SK-N-SH (cell line): ENCODE measurements at regions not wholly inside any gene's neighbourhood (a gene's known extent, or its start where the extent isn't known, plus 50 kb on each side); places are given as distances from the start of the nearest gene placed in this dataset.

Source experiments
- CTCF ChIA-PET: fragments of 300-600, 350-600 bp; formaldehyde crosslinking; extraction: SDS; loops from one replicate; lab custom pipeline; 2021; lab: Yijun Ruan, JAX
- POLR2A ChIA-PET: fragments of 350-600 bp; sonication (Branson Sonifier 250); formaldehyde crosslinking; extraction: SDS; loops from one replicate; lab custom pipeline; 2020; ENCODE audit warnings: antibody characterized with exemption, inconsistent platforms; lab: Yijun Ruan, JAX
- DNase-seq: peaks from one replicate; pipeline ENCODE4 v3.0.0; 2012
- H2AFZ ChIP-seq: fragments of 200-600 bp; sonication (generic); 2 replicates; pipeline ENCODE4 v1.8.1; 2016; ENCODE audit warnings: antibody characterized with exemption, mild to moderate bottlenecking, low read depth
- H3F3A ChIP-seq: fragments of 200-600 bp; sonication (generic); replicated peaks from 2 replicates; pipeline ENCODE3; 2016; ENCODE audit warnings: antibody characterized with exemption, mild to moderate bottlenecking; ENCODE audit not compliant: insufficient read depth
- H3K27ac ChIP-seq, 2 experiments: fragments of 200-500 bp in 1 of 2; fragments of 200-600 bp in 1 of 2; sonication (Bioruptor generic) in 1 of 2; sonication (generic), shearing (Covaris generic) in 1 of 2; 2 replicates each; pipeline versions ENCODE4 v1.5.1 to v1.6.1; 2014 to 2016; ENCODE audit warnings: low read depth in 2 of 2, inconsistent platforms in 1 of 2, low read length in 1 of 2, mild to moderate bottlenecking in 1 of 2, mixed read lengths in 1 of 2
- H3K27me3 ChIP-seq: fragments of 200-600 bp; sonication (generic), shearing (Covaris generic); 2 replicates; pipeline ENCODE4 v1.6.1; 2016; ENCODE audit warnings: mixed run types; ENCODE audit not compliant: insufficient read depth
- H3K36me3 ChIP-seq, 2 experiments: fragments of 200-500 bp in 1 of 2; fragments of 200-600 bp in 1 of 2; sonication (Bioruptor generic) in 1 of 2; sonication (generic) in 1 of 2; replicated peaks in 1 of 2; 2 replicates each; pipeline versions ENCODE3 to v1.5.1; 2014 to 2016; ENCODE audit warnings: low read length in 1 of 2, mild to moderate bottlenecking in 1 of 2; ENCODE audit not compliant: insufficient read depth in 2 of 2, control insufficient read depth in 1 of 2
- H3K4me1 ChIP-seq, 2 experiments: fragments of 200-500 bp in 1 of 2; fragments of 200-600 bp in 1 of 2; sonication (Bioruptor generic) in 1 of 2; sonication (generic), shearing (Covaris generic) in 1 of 2; 2 replicates each; pipeline versions ENCODE4 v1.5.1 to v1.6.1; 2014 to 2016; ENCODE audit warnings: low read depth in 1 of 2, low read length in 1 of 2, mixed run types in 1 of 2; ENCODE audit not compliant: insufficient read depth in 2 of 2, control insufficient read depth in 1 of 2
- H3K4me2 ChIP-seq: fragments of 200-600 bp; sonication (generic), shearing (Covaris generic); 2 replicates; pipeline ENCODE4 v1.6.1; 2017; ENCODE audit warnings: mixed run types
- H3K4me3 ChIP-seq, 2 experiments: fragments of 200-500 bp in 1 of 2; fragments of 200-600 bp in 1 of 2; sonication (Bioruptor generic) in 1 of 2; sonication (generic), shearing (Covaris generic) in 1 of 2; 2 replicates each; pipeline versions ENCODE4 v1.5.1 to v1.8.1; 2014 to 2016; ENCODE audit warnings: low read depth in 2 of 2, inconsistent platforms in 1 of 2, low read length in 1 of 2, mild to moderate bottlenecking in 1 of 2, mixed read lengths in 1 of 2, moderate library complexity in 1 of 2
- H3K79me2 ChIP-seq: fragments of 200-600 bp; sonication (generic); 2 replicates; pipeline ENCODE4 v1.8.1; 2017; ENCODE audit warnings: mild to moderate bottlenecking; ENCODE audit not compliant: insufficient read depth
- H3K9ac ChIP-seq: fragments of 200-600 bp; sonication (generic); 2 replicates; pipeline ENCODE4 v1.6.1; 2017; ENCODE audit warnings: mixed run types
- H3K9me2 ChIP-seq: fragments of 200-600 bp; sonication (generic); 2 replicates; pipeline ENCODE4 v1.6.1; 2017; ENCODE audit warnings: mixed run types
- H3K9me3 ChIP-seq: fragments of 200-600 bp; sonication (generic); 2 replicates; pipeline ENCODE4 v1.6.1; 2017; ENCODE audit warnings: mixed run types, mild to moderate bottlenecking, moderate library complexity
- H4K20me1 ChIP-seq: fragments of 200-600 bp; sonication (generic); 2 replicates; pipeline ENCODE4 v1.6.1; 2017; ENCODE audit warnings: mild to moderate bottlenecking, mixed run types; ENCODE audit not compliant: insufficient read depth
- CHD2 ChIP-seq: fragments of 150-350 bp; IDR thresholded peaks from 2 replicates; pipeline ENCODE4 v1.6.1; 2018; ENCODE audit warnings: low read length; ENCODE audit not compliant: partially characterized antibody
- ELF1 ChIP-seq: IDR thresholded peaks from 2 replicates; pipeline ENCODE4 v1.4.0; 2012
- EP300 ChIP-seq, 2 experiments: IDR thresholded peaks; 2 replicates each; pipeline versions ENCODE4 v1.4.0 to v1.6.1; 2012; ENCODE audit warnings: borderline replicate concordance in 1 of 2, low read depth in 1 of 2, low read length in 1 of 2
- FOSL2 ChIP-seq: IDR thresholded peaks from 2 replicates; pipeline ENCODE4 v1.4.0; 2012; ENCODE audit warnings: low read depth, mild to moderate bottlenecking, moderate library complexity, borderline replicate concordance
- FOXM1 ChIP-seq: IDR thresholded peaks from 2 replicates; pipeline ENCODE4 v1.4.0; 2012; ENCODE audit warnings: low read depth, mild to moderate bottlenecking
- MEF2A ChIP-seq: IDR thresholded peaks from 2 replicates; pipeline ENCODE4 v1.4.0; 2012; ENCODE audit warnings: low read depth, borderline replicate concordance
- MXI1 ChIP-seq: IDR thresholded peaks from 2 replicates; pipeline ENCODE4 v1.6.1; 2012; ENCODE audit warnings: mild to moderate bottlenecking, low read depth, low read length, improper control_type of control experiment
- RAD21 ChIP-seq: IDR thresholded peaks from 2 replicates; pipeline ENCODE4 v1.6.1; 2012; ENCODE audit warnings: mild to moderate bottlenecking, low read length
- RXRA ChIP-seq: IDR thresholded peaks from 2 replicates; pipeline ENCODE4 v1.4.0; 2012; ENCODE audit warnings: low read depth, mild to moderate bottlenecking, borderline replicate concordance
- TAF1 ChIP-seq: IDR thresholded peaks from 2 replicates; pipeline ENCODE4 v1.6.1; 2012; ENCODE audit warnings: low read depth, mild to moderate bottlenecking, low read length, moderate library complexity, borderline replicate concordance
- TCF12 ChIP-seq: IDR thresholded peaks from 2 replicates; pipeline ENCODE4 v1.4.0; 2012
- USF1 ChIP-seq: IDR thresholded peaks from 2 replicates; pipeline ENCODE4 v1.4.0; 2012; ENCODE audit warnings: low read depth, borderline replicate concordance
- USF2 ChIP-seq: fragments of 150-350 bp; IDR thresholded peaks from 2 replicates; pipeline ENCODE4 v1.6.1; 2017; ENCODE audit warnings: antibody characterized with exemption, low read length, low read depth, borderline replicate concordance
- WGBS: methylation state at CpG from one replicate; pipeline ENCODE4 v1.1.6; 2017; ENCODE audit warnings: low lambda C conversion rate; 5-methylcytosine and 5-hydroxymethylcytosine counted together
- TF ChIP-seq, protein P1 (sequence below): fragments of 200-600 bp; sonication (generic); IDR thresholded peaks from 2 replicates; pipeline ENCODE4 v1.6.1; 2017; ENCODE audit warnings: antibody characterized with exemption, mild to moderate bottlenecking, moderate library complexity

GRCh38 chr16:26391833-26392232, 674.9 kb upstream of the C16orf82 start (continued):
- TF ChIP-seq USF2 (no peak), TAF1 (no peak)
- TF ChIP-seq, protein P1, sequence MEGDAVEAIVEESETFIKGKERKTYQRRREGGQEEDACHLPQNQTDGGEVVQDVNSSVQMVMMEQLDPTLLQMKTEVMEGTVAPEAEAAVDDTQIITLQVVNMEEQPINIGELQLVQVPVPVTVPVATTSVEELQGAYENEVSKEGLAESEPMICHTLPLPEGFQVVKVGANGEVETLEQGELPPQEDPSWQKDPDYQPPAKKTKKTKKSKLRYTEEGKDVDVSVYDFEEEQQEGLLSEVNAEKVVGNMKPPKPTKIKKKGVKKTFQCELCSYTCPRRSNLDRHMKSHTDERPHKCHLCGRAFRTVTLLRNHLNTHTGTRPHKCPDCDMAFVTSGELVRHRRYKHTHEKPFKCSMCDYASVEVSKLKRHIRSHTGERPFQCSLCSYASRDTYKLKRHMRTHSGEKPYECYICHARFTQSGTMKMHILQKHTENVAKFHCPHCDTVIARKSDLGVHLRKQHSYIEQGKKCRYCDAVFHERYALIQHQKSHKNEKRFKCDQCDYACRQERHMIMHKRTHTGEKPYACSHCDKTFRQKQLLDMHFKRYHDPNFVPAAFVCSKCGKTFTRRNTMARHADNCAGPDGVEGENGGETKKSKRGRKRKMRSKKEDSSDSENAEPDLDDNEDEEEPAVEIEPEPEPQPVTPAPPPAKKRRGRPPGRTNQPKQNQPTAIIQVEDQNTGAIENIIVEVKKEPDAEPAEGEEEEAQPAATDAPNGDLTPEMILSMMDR, result no peak

- TF ChIP-seq MEF2A, result no peak
- no peak for TF ChIP-seq USF1
- no peak for TF ChIP-seq FOSL2
- TF ChIP-seq MXI1, result no peak
- TF ChIP-seq CHD2, result no peak
- no peak for TF ChIP-seq EP300 (IDR thresholded peaks at IDR 0.05; ENCODE audit: borderline replicate concordance in 1 of 2, low read depth in 1 of 2, low read length in 1 of 2)
- under 1% methylated on average over 5 of the region's 5 CpGs for WGBS
- Histone ChIP-seq H3K9me3 (no peaks in the 10 kb centered on the region), H3K9me2 (no peaks in the 10 kb centered on the region), H3K27ac (no peak overlapping the region), H3K4me1 (no peaks in the 10 kb centered on the region), H3K27me3 (no peaks in the 10 kb centered on the region), H2AFZ (no peak overlapping the region), H3K36me3 (no peaks in the 10 kb centered on the region), H4K20me1 (no peaks in the 10 kb centered on the region), H3K4me3 (no peak overlapping the region), H3K4me2 (no peak overlapping the region), H3F3A (no peaks in the 10 kb centered on the region), H3K9ac (no peak overlapping the region), H3K79me2 (no peaks in the 10 kb centered on the region)
- CTCF ChIA-PET, result no interaction called here
- no peak for DNase-seq
- POLR2A ChIA-PET, result no interaction called here
These were observed 672.3 kb upstream of the C16orf82 start for GRCh38 chr16:26394409-26394808.

DNA sequence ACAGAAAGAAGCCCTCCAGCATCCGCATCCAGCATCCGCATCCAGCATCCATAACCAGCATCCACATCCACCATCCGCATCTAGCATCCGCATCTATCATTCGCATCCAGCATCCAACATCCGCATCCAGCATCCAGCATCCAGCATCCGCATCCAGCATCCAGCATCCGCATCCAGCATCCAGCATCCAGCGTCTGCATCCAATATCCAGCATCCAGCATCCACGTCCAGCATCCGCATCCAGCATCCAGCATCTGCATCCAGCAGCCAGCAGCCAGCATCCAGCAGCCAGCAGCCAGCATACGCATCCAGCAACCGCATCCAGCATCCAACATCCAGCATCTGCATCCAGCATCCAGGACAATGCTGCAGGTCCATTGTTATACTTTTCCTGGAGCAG, 671.0 kb upstream of the C16orf82 start:
- H3K9me2 ChIP-seq, result no peaks in the 10 kb centered on the region
- H3K9ac ChIP-seq, result no peak overlapping the region
- no peak for DNase-seq
- no peaks in the 10 kb centered on the region for H3F3A ChIP-seq
- H3K27ac ChIP-seq, result no peak overlapping the region
- CTCF ChIA-PET, result no interaction called here
- no peaks in the 10 kb centered on the region for H3K4me1 ChIP-seq
- no peaks in the 10 kb centered on the region for H3K9me3 ChIP-seq
- H3K4me3 ChIP-seq, result no peak overlapping the region
- no peak overlapping the region for H3K4me2 ChIP-seq
- H2AFZ ChIP-seq, result no peak overlapping the region
- H4K20me1 ChIP-seq, result no peaks in the 10 kb centered on the region
- TF ChIP-seq CHD2, result no peak
- TF ChIP-seq RXRA, result no peak
- no peak for TF ChIP-seq FOXM1
- no peak for TF ChIP-seq RAD21
- no peak for TF ChIP-seq ELF1
- no peak for TF ChIP-seq FOSL2
- no peak for TF ChIP-seq TCF12
- H3K36me3 ChIP-seq, result no peaks in the 10 kb centered on the region
- no peaks in the 10 kb centered on the region for H3K79me2 ChIP-seq
- no peaks in the 10 kb centered on the region for H3K27me3 ChIP-seq
- 41% methylated on average over 13 of the region's 13 CpGs for WGBS
- POLR2A ChIA-PET, result no interaction called here
